Caco-2 (cell line): ENCODE measurements at regions not wholly inside any gene's neighbourhood (a gene's known extent, or its start where the extent isn't known, plus 50 kb on each side); places are given as distances from the start of the nearest gene placed in this dataset.
"Not testable (repeated sequence)": the region's sequence is repeated elsewhere in the genome, so short reads cannot be mapped to it uniquely, and the experiment has no call there.

Source experiments
- BruUV-seq: library from RNA; stranded (reverse); fragments of 400-500 nt; replicated peaks from 2 replicates; lab custom pipeline; 2021; lab: Mats Ljungman, UMichigan
- CTCF ChIA-PET: fragments of 300-600 bp; sonication (Branson Sonifier 250); formaldehyde crosslinking; loops from one replicate; lab custom pipeline; 2022; ENCODE audit warnings: antibody characterized with exemption; lab: Charles Lee
- POLR2A ChIA-PET: fragments of 300-600 bp; sonication (Branson Sonifier 250); formaldehyde crosslinking; loops from one replicate; lab custom pipeline; 2022; ENCODE audit warnings: antibody characterized with exemption; lab: Charles Lee
- DNase-seq, 2 experiments: peaks; one replicate each; pipeline versions ENCODE4 v3.0.0 to v3.0.0-alpha.2; 2020 to 2022
- H3K27me3 ChIP-seq: replicated peaks from 2 replicates; pipeline ENCODE4 v1.6.0; 2011; ENCODE audit warnings: low read length; ENCODE audit not compliant: control insufficient read depth, insufficient read depth
- H3K36me3 ChIP-seq: 2 replicates; pipeline ENCODE4 v1.5.1; 2011; ENCODE audit warnings: low read length; ENCODE audit not compliant: control insufficient read depth, insufficient read depth
- H3K4me1 ChIP-seq: fragments of 250-450 bp; sonication (Bioruptor Pico); 2 replicates; pipeline ENCODE4 v1.5.1; 2020; ENCODE audit warnings: mild to moderate bottlenecking
- H3K4me3 ChIP-seq: 2 replicates; pipeline ENCODE4 v1.5.1; 2011; ENCODE audit warnings: low read depth, mild to moderate bottlenecking, control low read depth, low read length
- H3K9me3 ChIP-seq: fragments of 250-450 bp; sonication (Bioruptor Pico); 2 replicates; pipeline ENCODE4 v1.5.1; 2020; ENCODE audit warnings: mild to moderate bottlenecking, moderate library complexity
- H3K27ac Mint-ChIP-seq: one replicate; pipeline ENCODE4 v1.8.0; 2022; ENCODE audit warnings: mixed read lengths; ENCODE audit not compliant: unreplicated experiment
- H3K27me3 Mint-ChIP-seq: one replicate; pipeline ENCODE4 v1.8.0; 2022; ENCODE audit warnings: mixed read lengths; ENCODE audit not compliant: insufficient read depth, unreplicated experiment
- H3K36me3 Mint-ChIP-seq: one replicate; pipeline ENCODE4 v1.8.0; 2022; ENCODE audit warnings: mild to moderate bottlenecking, mixed read lengths; ENCODE audit not compliant: insufficient read depth, unreplicated experiment
- H3K4me1 Mint-ChIP-seq: one replicate; pipeline ENCODE4 v1.8.0; 2022; ENCODE audit warnings: low read depth, mixed read lengths; ENCODE audit not compliant: unreplicated experiment
- H3K4me3 Mint-ChIP-seq: one replicate; pipeline ENCODE4 v1.8.0; 2022; ENCODE audit warnings: mild to moderate bottlenecking, moderate library complexity, mixed read lengths; ENCODE audit not compliant: unreplicated experiment
- H3K9me3 Mint-ChIP-seq: one replicate; pipeline ENCODE4 v1.8.0; 2022; ENCODE audit warnings: mixed read lengths; ENCODE audit not compliant: unreplicated experiment
- CTCF ChIP-seq, 2 experiments: fragments of 200-600 bp in 1 of 2; IDR thresholded peaks; 1 replicate in 1 of 2; 2 replicates in 1 of 2; pipeline versions ENCODE4 v1.5.1 to v1.8.0; 2011 to 2022; ENCODE audit warnings: antibody characterized with exemption in 1 of 2, control low read depth in 1 of 2, inconsistent platforms in 1 of 2, low read depth in 1 of 2, low read length in 1 of 2, mild to moderate bottlenecking in 1 of 2, moderate library complexity in 1 of 2; ENCODE audit not compliant: insufficient read depth in 1 of 2, severe bottlenecking in 1 of 2, unreplicated experiment in 1 of 2
- intact Hi-C: fragments of 100-400 bp; cut with micrococcal nuclease; formaldehyde crosslinking; loops from one replicate; pipeline ENCODE4 v1.10.0; 2022; ENCODE audit not compliant: unreplicated experiment

- H3K36me3 Mint-ChIP-seq: no peaks in the 10 kb centered on the region
- no peak for DNase-seq
- no peak overlapping the region for H3K4me3 Mint-ChIP-seq
- no peak for TF ChIP-seq CTCF (IDR thresholded peaks at IDR 0.05; ENCODE audit: insufficient read depth in 1 of 2, low read depth in 1 of 2, low read length in 1 of 2, severe bottlenecking in 1 of 2, unreplicated experiment in 1 of 2)
- POLR2A ChIA-PET: no interaction called here
- Histone ChIP-seq H3K4me3 (no peak overlapping the region), H3K27me3 (no peaks in the 10 kb centered on the region), H3K36me3 (no peaks in the 10 kb centered on the region), H3K4me1 (no peaks in the 10 kb centered on the region), H3K9me3 (no peaks in the 10 kb centered on the region)
- H3K27ac Mint-ChIP-seq: no peak overlapping the region
- H3K27me3 Mint-ChIP-seq: no peaks in the 10 kb centered on the region
- H3K9me3 Mint-ChIP-seq: no peaks in the 10 kb centered on the region
- no TSS peak for BruUV-seq
- H3K4me1 Mint-ChIP-seq: no peaks in the 10 kb centered on the region
- CTCF ChIA-PET: no interaction called here
- intact Hi-C loops: no loop called here
Observed at GRCh38 chr9:78989031-78989658, 582.6 kb upstream of the TLE4 start.

- Mint-ChIP-seq H3K27me3 (no peaks in the 10 kb centered on the region), H3K36me3 (no peaks in the 10 kb centered on the region), H3K27ac (no peak overlapping the region), H3K4me3 (no peak overlapping the region), H3K9me3 (no peaks in the 10 kb centered on the region), H3K4me1 (no peaks in the 10 kb centered on the region)
- Histone ChIP-seq H3K4me3 (no peak overlapping the region), H3K9me3 (no peaks in the 10 kb centered on the region), H3K36me3 (no peaks in the 10 kb centered on the region), H3K27me3 (no peaks in the 10 kb centered on the region), H3K4me1 (no peaks in the 10 kb centered on the region)
- intact Hi-C loops: no loop called here
- BruUV-seq: no TSS peak
- CTCF ChIA-PET: no interaction called here
- no peak for DNase-seq
- TF ChIP-seq CTCF (IDR thresholded peaks at IDR 0.05; ENCODE audit: insufficient read depth in 1 of 2, low read depth in 1 of 2, low read length in 1 of 2, severe bottlenecking in 1 of 2, unreplicated experiment in 1 of 2): no peak
- POLR2A ChIA-PET: no interaction called here
Observed at GRCh38 chr9:78994471-78994870, 577.3 kb upstream of the TLE4 start.

- H3K9me3 Mint-ChIP-seq, H3K27me3 ChIP-seq, CTCF ChIA-PET, DNase-seq, H3K4me3 Mint-ChIP-seq, intact Hi-C loops, POLR2A ChIA-PET, H3K27ac Mint-ChIP-seq, BruUV-seq, H3K4me1 Mint-ChIP-seq, H3K4me3 ChIP-seq, H3K9me3 ChIP-seq, H3K27me3 Mint-ChIP-seq, H3K36me3 Mint-ChIP-seq, H3K36me3 ChIP-seq, H3K4me1 ChIP-seq: not testable (repeated sequence)
Observed at GRCh38 chr9:78994974-78995373, 576.8 kb upstream of the TLE4 start.

- ChIA-PET CTCF (no interaction called here), POLR2A (no interaction called here)
- no peak overlapping the region for H3K27ac Mint-ChIP-seq
- DNase-seq: no peak
- no peak for TF ChIP-seq CTCF (IDR thresholded peaks at IDR 0.05; ENCODE audit: insufficient read depth in 1 of 2, low read depth in 1 of 2, low read length in 1 of 2, severe bottlenecking in 1 of 2, unreplicated experiment in 1 of 2)
- H3K27me3 ChIP-seq: no peaks in the 10 kb centered on the region
- H3K36me3 Mint-ChIP-seq: no peaks in the 10 kb centered on the region
- no peaks in the 10 kb centered on the region for H3K4me1 Mint-ChIP-seq
- no peaks in the 10 kb centered on the region for H3K36me3 ChIP-seq
- no peaks in the 10 kb centered on the region for H3K9me3 Mint-ChIP-seq
- no peak overlapping the region for H3K4me3 Mint-ChIP-seq
- intact Hi-C loops: no loop called here
- no TSS peak for BruUV-seq
- H3K27me3 Mint-ChIP-seq: no peaks in the 10 kb centered on the region
- H3K4me3 ChIP-seq: no peak overlapping the region
- H3K9me3 ChIP-seq: no peaks in the 10 kb centered on the region
- no peaks in the 10 kb centered on the region for H3K4me1 ChIP-seq
Observed at GRCh38 chr9:78997296-78997695, 574.5 kb upstream of the TLE4 start.
